NCI-H510A (cell line): ENCODE measurements at regions not wholly inside any gene's neighbourhood (a gene's known extent, or its start where the extent isn't known, plus 50 kb on each side); places are given as distances from the start of the nearest gene placed in this dataset.
"Not testable (repeated sequence)": the region's sequence is repeated elsewhere in the genome, so short reads cannot be mapped to it uniquely, and the experiment has no call there.

Experiments
- DNase-seq: peaks from one replicate; lab custom pipeline; 2025; lab: John Stamatoyannopoulos, UW

- no peak for DNase-seq
These were observed 58.6 kb upstream of the USP25 start for GRCh38 chr21:15671188-15671587.

- DNase-seq, result not testable (repeated sequence)
These were observed 57.2 kb upstream of the USP25 start for GRCh38 chr21:15672578-15672977.

- DNase-seq, result no peak
These were observed 52.8 kb upstream of the USP25 start for GRCh38 chr21:15676935-15677334.

GRCh38 chr21:15679630-15680029, 50.2 kb upstream of the USP25 start:
- no peak for DNase-seq
